Occipital lobe (tissue), 1 donor: ENCODE measurements at regions not wholly inside any gene's neighbourhood (a gene's known extent, or its start where the extent isn't known, plus 50 kb on each side); places are given as distances from the start of the nearest gene placed in this dataset.
"Not testable (repeated sequence)": the region's sequence is repeated elsewhere in the genome, so short reads cannot be mapped to it uniquely, and the experiment has no call there.

Experiments used
- DNase-seq: peaks from one replicate; lab custom pipeline; 2025; lab: John Stamatoyannopoulos, UW

DNA sequence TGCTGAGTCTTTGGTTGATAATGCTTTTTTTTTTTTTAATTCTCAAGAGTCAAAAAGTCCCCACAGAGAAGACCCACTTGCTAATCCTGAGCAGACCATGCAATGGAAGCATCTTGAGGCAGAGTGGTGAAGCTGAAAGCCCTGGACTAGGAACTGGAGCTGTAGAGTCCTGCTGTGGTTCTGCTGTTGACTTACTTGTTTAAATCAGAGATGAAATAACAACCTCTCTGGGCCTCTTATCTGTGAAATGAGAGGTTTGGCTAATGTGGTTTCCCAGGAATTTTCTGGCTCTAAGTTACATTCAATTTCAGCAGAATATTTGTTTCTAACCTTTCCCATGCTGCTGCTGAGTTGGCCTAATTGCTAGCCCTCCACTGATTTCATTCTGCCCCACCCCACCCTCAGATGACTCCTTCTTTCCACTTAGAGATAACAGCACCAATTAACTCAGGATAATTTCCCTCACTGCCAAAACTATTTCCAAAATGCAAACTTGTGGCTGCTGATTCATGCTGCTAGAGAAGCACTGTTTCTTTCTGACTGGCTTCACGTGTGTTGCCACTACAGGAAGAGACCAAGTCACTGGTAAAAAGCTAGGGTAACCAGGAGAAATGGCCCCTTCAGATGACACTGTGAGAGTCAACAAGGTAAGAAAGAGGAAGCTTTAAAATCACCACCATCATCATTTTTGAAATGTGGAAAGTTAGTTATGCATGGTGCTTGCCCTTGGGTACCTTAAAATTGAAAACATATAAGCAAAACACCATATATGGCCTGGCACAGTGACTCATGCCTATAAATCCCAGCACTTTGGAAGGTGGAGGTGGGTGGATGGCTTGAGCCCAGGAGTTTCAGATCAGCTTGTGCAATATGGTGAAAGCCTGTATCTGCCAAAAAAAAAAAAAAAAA is 326.4 kb downstream of the DCHS2 start:
- DNase-seq: no peak

DNA sequence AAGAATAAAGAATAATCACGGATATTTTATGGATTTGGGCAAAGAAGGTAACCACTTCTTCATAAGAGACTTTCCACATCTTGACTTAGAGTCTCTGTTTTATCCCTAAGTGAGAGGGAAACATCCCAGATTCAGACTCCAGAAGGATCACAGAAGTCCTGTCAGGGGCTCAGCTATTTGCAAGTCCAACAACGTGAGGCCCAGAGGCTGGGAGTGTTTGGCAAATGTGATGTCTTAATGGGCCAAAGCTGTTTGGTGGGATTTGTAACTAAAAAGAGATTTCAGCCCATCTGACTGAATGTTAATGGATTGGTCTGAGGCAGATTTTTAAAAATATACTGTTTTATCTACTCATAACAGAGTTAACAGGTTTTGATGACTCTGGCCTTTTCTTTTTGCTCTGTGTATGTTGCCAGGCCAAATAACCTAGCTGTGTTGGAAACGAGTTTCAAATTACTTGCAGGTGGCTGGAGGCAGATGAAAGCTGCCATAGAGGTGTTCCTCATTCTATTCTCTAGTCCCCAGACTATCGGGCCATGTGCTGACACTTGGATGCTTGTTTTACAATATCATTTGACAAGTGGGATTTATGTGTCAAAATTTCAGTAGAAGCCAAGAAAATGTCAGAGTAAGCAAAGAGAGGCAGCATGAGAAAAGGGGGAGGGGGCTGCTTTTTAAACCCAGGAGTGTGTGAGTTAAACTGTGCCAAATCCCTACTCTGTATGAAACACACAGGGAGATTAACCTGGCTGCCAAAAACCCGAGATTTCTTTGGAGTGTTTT is 330.9 kb downstream of the DCHS2 start:
- DNase-seq: no peak

DNA sequence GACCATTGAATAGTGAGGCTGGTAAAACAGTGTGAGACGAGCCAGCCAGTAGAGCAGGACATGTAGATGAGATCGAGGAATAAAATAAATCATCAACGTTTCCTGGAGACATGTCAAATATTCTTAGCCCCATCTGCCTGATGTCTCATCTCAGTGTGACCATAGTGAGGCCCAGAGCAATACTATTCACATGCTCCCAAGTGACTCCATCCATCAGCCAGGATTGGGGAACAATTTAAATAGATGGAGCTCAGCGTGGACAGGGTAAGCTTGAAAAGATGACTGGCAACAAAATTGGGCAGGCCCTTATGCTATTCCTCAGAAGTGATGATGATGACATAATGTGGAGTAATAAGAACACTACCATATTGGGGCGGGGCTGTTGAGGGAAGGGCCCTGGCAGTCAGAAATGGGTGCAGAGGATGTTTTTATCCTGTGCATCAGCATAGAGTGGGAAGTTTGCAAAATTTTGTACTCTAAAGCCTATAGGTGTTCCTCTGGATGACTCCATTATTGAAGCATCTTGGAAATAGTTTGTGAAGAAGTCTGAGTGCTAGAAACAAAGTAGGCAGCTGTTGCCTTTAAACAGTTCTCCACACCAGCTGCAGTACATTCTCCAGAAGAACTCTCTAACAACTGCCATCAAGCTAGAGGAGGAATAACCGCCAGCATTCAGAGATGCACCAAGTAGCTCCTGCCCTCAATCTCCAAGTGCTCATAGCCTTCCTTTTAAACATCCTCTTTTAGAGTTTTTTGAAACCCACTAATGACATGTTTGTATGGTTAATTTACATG is 333.0 kb downstream of the DCHS2 start:
- no peak for DNase-seq

DNA sequence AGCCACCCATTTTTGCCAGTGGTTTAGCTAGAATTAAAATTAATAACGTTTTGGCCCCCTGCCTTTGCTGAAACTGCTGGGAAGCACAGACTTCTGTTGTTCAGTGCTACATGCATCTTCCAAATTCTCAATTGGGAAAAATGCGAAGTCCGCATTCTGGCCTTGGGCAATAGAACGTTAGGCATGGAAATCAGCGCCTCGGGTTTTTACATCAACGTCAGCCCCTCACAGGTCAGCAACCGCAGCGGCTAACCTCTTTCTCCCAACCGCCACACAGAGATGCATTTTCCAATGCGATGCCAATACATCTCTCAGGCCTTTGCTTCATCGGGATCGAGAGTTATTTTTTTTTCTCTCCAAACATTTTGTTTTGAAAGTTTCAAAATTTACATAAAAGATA is 339.1 kb downstream of the DCHS2 start:
- no peak for DNase-seq

DNA sequence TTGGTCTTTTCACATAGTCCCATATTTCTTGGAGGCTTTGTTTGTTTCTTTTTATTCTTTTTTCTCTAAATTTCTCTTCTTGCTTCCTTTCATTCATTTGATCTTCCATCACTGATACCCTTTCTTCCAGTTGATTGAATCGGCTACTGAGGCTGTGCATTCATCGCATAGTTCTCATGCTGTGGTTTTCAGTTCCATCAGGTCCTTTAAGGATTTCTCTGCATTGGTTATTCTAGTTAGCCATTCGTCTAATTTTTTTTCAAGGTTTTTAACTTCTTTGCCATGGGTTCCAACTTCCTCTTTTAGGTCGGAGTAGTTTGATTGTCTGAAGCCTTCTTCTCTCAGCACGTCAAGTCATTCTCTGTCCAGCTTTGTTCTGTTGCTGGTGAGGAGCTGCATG is 342.4 kb downstream of the DCHS2 start:
- DNase-seq: not testable (repeated sequence)

DNA sequence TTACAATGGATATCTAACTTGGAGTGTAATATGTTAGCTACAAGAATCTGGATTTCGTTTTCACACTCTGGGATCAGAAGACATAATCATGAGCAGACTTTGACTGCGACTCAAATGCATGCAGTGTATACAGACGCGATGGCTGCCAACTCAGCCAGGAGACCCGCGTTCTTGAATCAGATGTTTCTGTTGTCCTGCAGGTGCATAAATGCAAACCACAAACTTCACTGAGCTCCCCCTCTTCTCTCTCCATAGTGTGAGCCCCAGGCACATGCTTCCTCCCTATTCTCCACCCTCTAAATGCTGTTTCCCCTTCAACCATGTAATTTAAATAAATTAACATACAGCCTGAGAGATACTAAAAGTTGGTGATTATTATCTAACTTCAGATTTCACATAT is 347.9 kb downstream of the DCHS2 start:
- DNase-seq: no peak

DNA sequence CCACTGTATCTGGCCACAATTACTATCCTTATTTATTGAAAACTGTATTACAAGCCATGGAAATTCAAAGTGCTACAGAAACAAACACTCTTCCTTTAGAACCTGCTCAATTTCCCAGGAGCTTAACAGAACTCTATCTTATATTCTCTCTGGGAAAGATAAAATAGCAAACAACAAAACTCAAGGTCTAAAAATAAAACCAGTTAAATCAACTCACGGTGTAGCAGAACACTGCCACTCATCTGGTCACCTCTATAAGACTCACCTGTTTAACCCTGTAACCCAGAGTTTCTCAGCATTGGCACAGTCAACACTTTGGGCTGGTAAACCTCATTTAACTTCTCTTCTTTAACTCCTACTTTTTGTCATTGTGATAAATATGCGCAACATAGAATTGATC is 348.9 kb downstream of the DCHS2 start:
- DNase-seq: no peak

DNA sequence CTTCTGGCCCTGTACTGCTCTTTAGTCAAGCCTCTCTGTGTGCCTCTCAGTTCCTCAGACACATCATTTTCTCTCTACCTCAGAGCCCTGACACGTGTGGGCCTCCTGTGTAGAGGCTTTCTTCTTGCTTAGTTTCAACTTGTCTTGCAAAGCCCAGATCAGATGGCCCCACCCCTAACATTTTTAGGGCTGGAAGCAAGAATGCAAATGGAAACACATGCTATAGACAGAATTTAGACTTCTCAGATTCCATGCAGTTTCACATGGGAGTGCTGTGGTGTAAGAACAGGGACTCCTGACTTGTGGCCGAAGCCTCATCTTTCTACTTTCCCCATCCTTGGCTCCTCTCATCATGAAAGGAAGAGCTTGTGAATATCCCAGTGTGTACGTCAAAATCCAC is 350.7 kb downstream of the DCHS2 start:
- no peak for DNase-seq

DNA sequence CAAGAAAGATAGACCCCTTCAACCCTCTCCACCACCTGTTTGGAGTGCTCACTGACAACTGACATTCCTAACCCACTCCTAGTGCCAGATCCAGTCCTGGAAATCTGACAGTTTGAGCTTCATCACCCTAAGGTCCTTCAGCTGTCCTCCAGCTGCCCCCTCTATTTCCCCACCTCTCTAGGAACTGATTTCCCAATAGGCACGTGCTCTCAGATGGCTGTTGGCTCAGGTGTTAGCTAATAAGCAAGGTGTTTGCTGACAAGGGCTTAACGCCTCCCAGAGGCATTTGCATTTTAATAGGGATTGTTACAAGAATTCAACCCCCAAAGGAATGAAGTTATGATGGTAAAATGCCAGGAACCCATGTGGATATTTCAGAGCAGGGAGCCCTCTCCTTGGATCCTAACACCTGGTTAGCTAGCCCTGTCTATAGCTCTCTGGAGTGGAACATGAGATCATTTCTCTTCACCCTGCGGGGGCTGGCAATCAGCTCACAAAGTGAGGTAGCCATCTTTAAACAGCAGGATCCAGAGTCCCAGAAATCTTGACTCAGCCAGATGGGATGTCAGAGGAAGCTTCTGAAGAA is 348.5 kb upstream of the SFRP2 start:
- DNase-seq: no peak

DNA sequence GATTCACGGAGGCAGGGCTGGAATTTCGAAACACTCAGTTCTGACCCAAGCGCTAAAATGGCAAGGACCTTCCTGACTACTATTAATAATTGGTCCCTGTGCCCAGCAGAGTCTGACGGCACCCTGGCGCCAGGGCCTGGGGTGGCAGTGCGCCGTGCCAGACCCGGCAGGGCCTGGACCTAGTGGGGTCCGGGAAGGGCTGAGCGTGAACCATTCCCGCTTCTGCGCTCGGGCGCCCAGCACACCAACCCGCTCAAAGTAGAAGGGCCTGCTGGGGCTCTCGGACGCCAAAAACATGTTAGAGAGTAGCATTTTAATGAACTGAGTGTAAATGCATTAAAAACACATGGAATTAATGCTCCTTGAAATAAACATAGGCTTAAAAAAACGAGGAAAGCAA is 346.7 kb upstream of the SFRP2 start:
- DNase-seq: no peak

DNA sequence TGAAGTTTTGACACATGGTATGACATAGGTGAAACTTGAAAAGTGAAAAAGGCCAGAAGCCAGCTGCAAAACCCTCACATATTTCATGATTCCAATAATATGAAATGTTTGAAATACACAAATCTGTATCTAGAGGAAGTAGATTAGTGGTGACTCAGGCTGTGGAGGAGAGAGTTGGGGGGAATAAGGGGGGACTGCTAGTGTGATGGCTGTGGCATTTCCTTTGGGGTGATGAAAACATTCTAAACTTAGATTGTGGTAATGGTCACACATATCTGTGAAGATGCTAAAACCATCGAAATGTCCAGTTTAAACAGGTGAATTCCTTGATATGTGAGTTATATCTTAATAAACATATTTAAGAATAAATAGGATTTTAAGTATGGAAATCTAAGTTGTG is 343.5 kb upstream of the SFRP2 start:
- no peak for DNase-seq

DNA sequence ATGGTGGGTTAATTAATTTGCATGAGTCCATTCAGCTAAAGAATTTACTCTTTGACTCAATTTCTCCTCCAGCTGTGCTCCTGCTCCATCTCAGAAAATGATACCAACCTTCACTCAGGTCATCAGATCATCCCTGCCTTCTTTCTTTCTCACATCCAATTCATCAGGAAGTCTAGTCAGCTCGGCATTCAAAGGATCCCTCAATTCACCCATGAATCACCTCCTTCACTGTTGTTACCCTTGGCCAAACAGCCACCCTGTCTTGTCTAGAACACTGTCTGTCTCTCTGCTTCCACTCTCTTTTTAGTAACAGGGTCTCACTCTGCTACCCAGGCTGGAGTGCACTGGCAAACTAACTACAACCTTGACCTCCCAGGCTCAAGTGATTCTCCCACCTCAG is 337.4 kb upstream of the SFRP2 start:
- DNase-seq: no peak

DNA sequence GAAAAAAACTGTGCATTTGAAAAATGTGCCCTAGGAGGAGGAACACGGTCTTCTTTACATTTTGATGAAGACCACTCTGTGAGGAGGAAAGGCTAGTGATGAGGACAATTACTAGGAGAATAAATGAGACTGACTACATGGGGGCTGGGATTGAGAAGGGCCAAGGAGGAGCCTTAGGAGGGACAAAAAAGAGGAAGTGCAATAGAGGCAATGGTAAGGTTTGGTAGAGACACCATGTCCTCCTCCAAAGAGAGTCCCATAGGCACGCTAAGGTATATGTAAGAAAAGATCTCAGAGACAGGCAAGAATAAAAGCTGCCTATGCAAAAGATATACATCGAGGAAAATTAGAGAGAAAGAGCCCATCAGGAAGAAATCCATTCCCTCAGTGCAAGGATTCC is 336.5 kb upstream of the SFRP2 start:
- DNase-seq: no peak

DNA sequence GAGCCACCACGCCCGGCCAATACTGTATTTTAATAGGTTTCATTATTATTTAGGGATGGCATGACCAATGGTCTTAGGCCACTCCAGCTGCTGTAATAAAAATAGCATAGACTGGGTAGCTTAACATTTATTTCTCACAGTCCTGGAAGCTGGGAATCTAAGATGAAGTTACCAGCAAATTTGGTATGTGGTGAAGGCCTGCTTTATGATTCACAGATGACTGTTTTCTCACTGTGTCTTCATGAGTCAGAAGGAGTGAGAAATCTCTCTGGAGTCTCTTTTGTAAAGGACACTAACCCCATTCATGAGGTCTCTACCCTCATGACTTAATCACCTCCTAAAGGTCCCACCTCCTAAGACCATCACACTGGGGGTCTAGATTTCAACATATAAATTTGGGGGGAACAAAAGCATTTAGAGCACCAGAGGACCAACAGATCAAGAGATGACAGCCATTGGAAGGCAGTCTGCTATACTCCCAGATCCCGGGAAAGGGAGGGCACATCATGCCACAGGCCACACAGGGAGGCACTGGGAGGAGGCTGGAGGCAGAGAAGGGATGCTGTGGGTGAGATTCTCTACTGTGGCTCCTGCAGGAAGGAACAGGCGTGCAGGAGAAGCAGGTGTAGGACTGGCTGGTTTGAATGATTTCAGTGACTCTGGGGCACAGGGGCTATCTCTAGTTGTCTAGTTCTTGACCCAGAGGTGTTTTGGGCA is 335.8 kb upstream of the SFRP2 start:
- DNase-seq: no peak

DNA sequence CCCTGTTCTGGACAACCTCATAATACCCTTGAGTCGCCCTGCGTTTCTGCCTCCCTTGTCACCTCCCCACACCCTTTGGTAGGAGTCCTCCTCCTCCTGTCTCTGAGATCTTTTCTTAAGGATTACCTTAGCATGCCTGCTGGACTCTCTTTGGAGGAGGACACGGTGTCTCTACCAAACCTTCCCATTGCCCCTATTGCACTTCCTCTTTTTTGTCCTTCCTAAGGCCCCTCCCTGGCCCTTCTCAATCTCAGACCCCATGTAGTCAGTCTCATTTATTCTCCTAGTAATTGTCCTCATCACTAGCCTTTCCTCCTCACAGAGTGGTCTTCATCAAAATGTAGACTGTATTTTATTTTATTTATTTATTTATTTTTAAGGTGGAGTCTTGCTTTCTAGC is 335.0 kb upstream of the SFRP2 start:
- no peak for DNase-seq

DNA sequence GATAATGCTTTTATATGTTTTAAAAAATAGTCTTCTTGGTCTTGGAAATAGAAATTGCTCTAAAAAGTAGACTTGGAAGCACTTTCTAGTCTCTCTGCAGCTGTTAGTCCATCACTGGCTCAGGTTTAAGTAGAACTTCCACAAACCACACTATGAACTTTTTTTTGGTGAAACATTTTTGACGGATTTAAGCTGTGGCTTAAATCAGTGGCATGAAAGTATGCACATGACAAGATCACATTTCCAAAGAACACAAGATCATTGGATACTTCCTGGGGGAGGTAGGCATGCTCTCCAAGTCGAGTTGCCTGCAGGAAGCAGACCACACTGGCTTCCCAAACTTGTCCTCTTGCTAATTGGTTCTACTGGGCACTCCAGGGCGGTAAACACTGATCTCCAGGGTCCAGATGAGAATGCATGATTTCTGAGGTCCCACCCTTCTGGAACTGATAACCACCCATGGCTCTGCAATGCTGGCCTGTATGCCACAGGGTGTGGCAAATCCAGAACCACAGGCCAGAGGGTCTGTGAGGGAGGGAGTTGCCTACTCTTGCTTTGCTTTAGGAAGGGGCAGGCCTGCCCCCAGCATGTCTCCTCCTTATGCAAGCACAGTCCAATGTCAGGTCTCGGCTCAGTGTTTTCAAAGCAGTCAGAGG is 331.9 kb upstream of the SFRP2 start:
- no peak for DNase-seq

DNA sequence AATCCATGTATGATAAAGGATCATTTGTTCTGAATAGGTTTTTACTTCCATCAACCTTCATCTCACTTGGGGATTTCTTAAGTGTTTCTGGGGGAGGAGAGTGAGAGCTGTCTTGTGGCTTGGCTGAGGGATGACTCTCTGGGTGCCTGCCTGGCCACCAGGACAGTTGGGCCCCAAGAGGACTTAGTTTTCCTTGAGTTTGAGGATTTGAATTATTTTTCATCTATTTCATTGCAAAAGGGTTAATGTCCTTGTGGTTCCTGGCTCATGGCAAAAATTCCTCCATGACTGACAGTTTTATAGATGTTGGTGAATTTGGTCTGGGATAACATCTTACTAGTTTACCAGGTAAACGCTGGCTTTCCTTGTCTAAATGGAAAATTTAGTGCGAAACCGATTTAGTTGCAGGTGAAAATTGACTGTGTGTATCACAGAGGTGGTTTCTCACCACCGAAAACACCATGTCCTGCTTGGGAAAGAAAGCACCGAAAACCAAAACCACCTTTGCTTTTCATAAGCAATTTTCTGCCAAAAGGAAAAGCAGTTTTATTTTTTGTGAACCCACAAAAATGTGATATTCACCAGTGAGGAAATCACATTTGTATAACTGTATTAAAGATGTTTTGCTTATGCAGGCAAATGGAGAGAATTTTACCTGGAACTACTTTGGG is 331.3 kb upstream of the SFRP2 start:
- DNase-seq: no peak

DNA sequence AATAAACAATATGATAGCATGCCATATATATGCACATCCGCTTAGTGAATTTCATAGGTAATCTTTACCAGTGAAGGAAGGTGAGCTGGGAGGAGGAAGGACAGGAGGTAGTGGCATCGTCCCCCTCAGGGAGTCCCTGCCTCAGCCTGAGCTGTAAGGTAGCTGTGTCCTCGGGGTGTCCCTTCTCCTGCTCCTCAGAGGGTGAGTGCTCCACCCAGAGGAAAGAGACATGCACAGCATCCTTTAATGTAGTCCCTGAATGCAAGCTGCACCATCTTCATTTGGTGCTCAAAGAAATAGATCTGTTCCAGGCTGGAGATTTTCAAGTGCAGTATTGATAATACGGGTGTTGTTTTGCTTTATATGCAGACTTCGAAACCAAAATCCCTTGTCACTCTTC is 330.4 kb upstream of the SFRP2 start:
- DNase-seq: no peak

DNA sequence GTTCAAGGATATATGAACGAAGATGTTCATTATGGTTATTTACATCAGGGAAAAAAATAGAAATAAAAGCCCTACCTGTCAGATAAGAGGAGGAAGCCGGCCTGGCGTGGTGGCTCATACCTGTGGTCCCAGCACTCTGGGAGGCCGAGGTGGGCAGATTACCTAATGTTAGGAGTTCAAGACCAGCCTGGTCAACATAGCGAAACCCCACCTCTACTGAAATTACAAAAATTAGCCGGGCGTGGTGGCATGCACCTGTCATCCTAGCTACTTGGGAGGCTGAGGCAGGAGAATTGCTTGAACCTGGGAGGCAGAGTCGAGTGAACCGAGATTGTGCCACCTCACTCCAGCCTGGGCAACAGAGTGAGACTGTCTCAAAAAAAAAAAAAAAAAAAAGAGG is 328.8 kb upstream of the SFRP2 start:
- DNase-seq: not testable (repeated sequence)

DNA sequence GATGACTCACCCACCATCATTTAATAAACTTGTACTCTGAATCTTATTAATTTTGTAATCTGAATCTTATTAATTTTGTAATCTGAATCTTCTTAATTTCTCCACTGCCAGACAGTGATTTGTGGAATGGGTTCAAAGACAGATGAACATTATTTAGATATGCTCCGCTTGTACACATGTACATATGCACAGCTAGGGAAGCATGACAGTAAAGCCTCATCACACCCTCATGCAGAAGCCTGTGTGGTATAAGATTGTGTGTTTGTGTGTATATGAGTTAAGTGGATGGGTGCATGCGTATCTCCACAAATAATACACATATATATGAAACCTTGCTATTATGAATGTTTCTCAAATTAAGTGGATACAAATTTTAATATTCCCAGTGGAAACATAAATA is 318.5 kb upstream of the SFRP2 start:
- DNase-seq: no peak
